HEK293T (cell line): ENCODE measurements at regions not wholly inside any gene's neighbourhood (a gene's known extent, or its start where the extent isn't known, plus 50 kb on each side); places are given as distances from the start of the nearest gene placed in this dataset.

Source experiments
- BHLHE40 ChIP-seq: fragments of 450-650 bp; IDR thresholded peaks from 2 replicates; pipeline ENCODE4 v1.6.1; 2016; ENCODE audit warnings: mild to moderate bottlenecking, moderate library complexity, borderline replicate concordance
- FOXA1 ChIP-seq: fragments of 450-650 bp; IDR thresholded peaks from 2 replicates; pipeline ENCODE4 v1.6.1; 2016; ENCODE audit warnings: mild to moderate bottlenecking
- HDGF ChIP-seq: fragments of 450-650 bp; IDR thresholded peaks from 2 replicates; pipeline ENCODE4 v1.6.1; 2017; ENCODE audit warnings: antibody characterized with exemption, borderline replicate concordance

- TF ChIP-seq FOXA1 = no peak
- no peak for TF ChIP-seq BHLHE40
- TF ChIP-seq HDGF = 0 out of 2 replicates have a peak, but pooled peaks have one; percentile 43
Observed at GRCh38 chr5:36739751-36740221, 133.4 kb downstream of the SLC1A3 start.
